GM10266 (cell line): ENCODE measurements at regions not wholly inside any gene's neighbourhood (a gene's known extent, or its start where the extent isn't known, plus 50 kb on each side); places are given as distances from the start of the nearest gene placed in this dataset.

Experiments used
- DNase-seq: peaks from one replicate; pipeline ENCODE4 v3.0.0; 2012; ENCODE audit errors: extremely low spot score
- CTCF ChIP-seq: IDR thresholded peaks from 2 replicates; pipeline ENCODE4 v1.5.1; 2012; ENCODE audit warnings: mild to moderate bottlenecking, low read depth; ENCODE audit not compliant: control insufficient read depth, insufficient read depth; ENCODE audit errors: missing control alignments

GRCh38 chr20:11772226-11772730 lies 145.4 kb upstream of the BTBD3 start:
- no peak for DNase-seq
- TF ChIP-seq CTCF: no peak

- no peak for TF ChIP-seq CTCF
- no peak for DNase-seq
Observed at GRCh38 chr20:11776687-11777086, 141.0 kb upstream of the BTBD3 start.

GRCh38 chr20:11777387-11778205 lies 140.1 kb upstream of the BTBD3 start:
- TF ChIP-seq CTCF: no peak
- DNase-seq: no peak

- no peak for DNase-seq
- TF ChIP-seq CTCF: no peak
Observed at GRCh38 chr20:11778206-11778570, 139.5 kb upstream of the BTBD3 start.

GRCh38 chr20:11780765-11781369 lies 136.8 kb upstream of the BTBD3 start:
- TF ChIP-seq CTCF: no peak
- DNase-seq: no peak

- DNase-seq: no peak
- no peak for TF ChIP-seq CTCF
Observed at GRCh38 chr20:11783102-11783850, 134.4 kb upstream of the BTBD3 start.

- no peak for DNase-seq
- no peak for TF ChIP-seq CTCF
Observed at GRCh38 chr20:11785885-11786507, 131.7 kb upstream of the BTBD3 start.
